GM12878 (cell line): ENCODE measurements at regions not wholly inside any gene's neighbourhood (a gene's known extent, or its start where the extent isn't known, plus 50 kb on each side); places are given as distances from the start of the nearest gene placed in this dataset.

Experiments
- ATAC-seq: fragments of 200-7000 bp; cut with Tn5 transposase; 3 replicates; pipeline ENCODE4 v1.9.1; 2020; ENCODE audit warnings: mild to moderate bottlenecking, moderate library complexity
- BruUV-seq: library from RNA; stranded (reverse); fragments of 400-500 nt; replicated peaks from 2 replicates; lab custom pipeline; 2021; lab: Mats Ljungman, UMichigan
- CTCF ChIA-PET: fragments of 300-600 bp; sonication (Branson Sonifier 250); formaldehyde crosslinking; extraction: SDS; loops from one replicate; lab custom pipeline; 2021; ENCODE audit warnings: inconsistent platforms; lab: Yijun Ruan, JAX
- POLR2A ChIA-PET: fragments of 350-600 bp; formaldehyde crosslinking; extraction: SDS; loops from one replicate; lab custom pipeline; 2021; ENCODE audit warnings: inconsistent platforms; lab: Charles Lee
- RAD21 ChIA-PET: fragments of 300-600 bp; sonication (Branson Sonifier 250); formaldehyde crosslinking; loops from one replicate; lab custom pipeline; 2023; ENCODE audit warnings: antibody characterized with exemption; ENCODE audit not compliant: unreplicated experiment; lab: Charles Lee
- SMC1A ChIA-PET: fragments of 300-600 bp; sonication (Branson Sonifier 250); formaldehyde crosslinking; loops from one replicate; lab custom pipeline; 2023; ENCODE audit not compliant: unreplicated experiment, uncharacterized antibody; lab: Charles Lee
- DNase-seq: peaks from one replicate; pipeline ENCODE4 v3.0.0-alpha.2; 2011; ENCODE audit warnings: low read depth, low spot score
- FAIRE-seq: peaks from 3 replicates; lab custom pipeline; 2011; peaks lifted over from hg19 to GRCh38; lab: Jason Lieb, UNC
- H2AFZ ChIP-seq: 2 replicates; pipeline ENCODE4 v1.6.0; 2011; ENCODE audit warnings: low read depth, low read length, control low read depth; ENCODE audit not compliant: control insufficient read depth
- H3K27ac ChIP-seq: 2 replicates; pipeline ENCODE4 v1.5.1; 2011; ENCODE audit warnings: control low read depth; ENCODE audit not compliant: control insufficient read depth, insufficient read depth
- H3K27me3 ChIP-seq, 2 experiments: replicated peaks in 1 of 2; 2 replicates each; pipeline versions ENCODE4 v1.6.0 to v1.6.1; 2011; ENCODE audit warnings: low read length in 1 of 2; ENCODE audit not compliant: control insufficient read depth in 2 of 2, insufficient read depth in 2 of 2
- H3K36me3 ChIP-seq, 2 experiments: 2 replicates each; pipeline ENCODE4 v1.5.1; 2011; ENCODE audit warnings: low read length in 1 of 2; ENCODE audit not compliant: control insufficient read depth in 2 of 2, insufficient read depth in 2 of 2
- H3K4me1 ChIP-seq: 2 replicates; pipeline ENCODE4 v1.6.1; 2011; ENCODE audit warnings: mild to moderate bottlenecking, low read length, moderate library complexity, mixed read lengths; ENCODE audit not compliant: control insufficient read depth, insufficient read depth
- H3K4me2 ChIP-seq: 2 replicates; pipeline ENCODE4 v1.6.0; 2011; ENCODE audit warnings: control low read depth; ENCODE audit not compliant: control insufficient read depth, insufficient read depth
- H3K4me3 ChIP-seq: fragments of 200-600 bp; sonication (generic); 2 replicates; pipeline ENCODE4 v1.5.1; 2016
- H3K79me2 ChIP-seq: 2 replicates; pipeline ENCODE4 v1.6.0; 2011; ENCODE audit warnings: low read length; ENCODE audit not compliant: control insufficient read depth, insufficient read depth
- H3K9ac ChIP-seq: 2 replicates; pipeline ENCODE4 v1.8.0; 2011; ENCODE audit warnings: low read length, control low read depth, mixed read lengths; ENCODE audit not compliant: control insufficient read depth, insufficient read depth
- H3K9me3 ChIP-seq: replicated peaks from 3 replicates; pipeline ENCODE4 v1.5.1; 2011; ENCODE audit warnings: mild to moderate bottlenecking, low read length; ENCODE audit not compliant: control insufficient read depth, insufficient read depth
- H4K20me1 ChIP-seq: 2 replicates; pipeline ENCODE4 v1.6.0; 2011; ENCODE audit not compliant: control insufficient read depth, insufficient read depth
- E2F4 ChIP-seq: IDR thresholded peaks from 2 replicates; pipeline ENCODE4 v1.6.1; 2012; ENCODE audit warnings: low read depth, low read length, improper control_type of control experiment
- PRDM15 ChIP-seq: fragments of 450-650 bp; formaldehyde crosslinking; IDR thresholded peaks from 2 replicates; pipeline ENCODE4 v1.4.0; 2020; ENCODE audit warnings: mild to moderate bottlenecking, moderate library complexity
- WRNIP1 ChIP-seq: IDR thresholded peaks from 2 replicates; pipeline ENCODE4 v1.6.1; 2011; ENCODE audit warnings: low read depth, low read length, improper control_type of control experiment, borderline replicate concordance
- YBX1 ChIP-seq: fragments of 450-650 bp; IDR thresholded peaks from 2 replicates; pipeline ENCODE4 v1.6.1; 2016; ENCODE audit warnings: antibody characterized with exemption
- in situ Hi-C: fragments of 300-500 bp; cut with MboI; formaldehyde crosslinking; loops from 9 replicates; pipeline ENCODE4 v1.14.3; 2018; ENCODE audit warnings: mixed read lengths
- intact Hi-C: fragments of 100-400 bp; cut with micrococcal nuclease; formaldehyde crosslinking; loops from one replicate; pipeline ENCODE4 v1.14.2; 2022; ENCODE audit not compliant: unreplicated experiment

- in situ Hi-C loops (no loop called here), intact Hi-C loops (no loop called here)
- no peak overlapping the region for H3K27ac ChIP-seq
- no peaks in the 10 kb centered on the region for H3K36me3 ChIP-seq
- H3K4me3 ChIP-seq: no peak overlapping the region
- SMC1A ChIA-PET: no interaction called here
- POLR2A ChIA-PET: no interaction called here
- no peaks in the 10 kb centered on the region for H3K9me3 ChIP-seq
- no peak overlapping the region for H3K9ac ChIP-seq
- DNase-seq (no peak), ATAC-seq (no peak), FAIRE-seq (no peak)
- CTCF ChIA-PET: interaction anchor here (0.7 kb wide), 1 partner anchor 666 kb away, joined by 3 read pairs; no protein-coding TSS in a partner anchor
- TF ChIP-seq E2F4 (no peak), PRDM15 (CRISPR knock-in tag) (no peak), YBX1 (no peak), WRNIP1 (no peak)
- H3K79me2 ChIP-seq: no peaks in the 10 kb centered on the region
- no peaks in the 10 kb centered on the region for H3K4me1 ChIP-seq
- no TSS peak for BruUV-seq
- no peak overlapping the region for H3K4me2 ChIP-seq
- no peaks in the 10 kb centered on the region for H4K20me1 ChIP-seq
- H3K27me3 ChIP-seq: no peaks in the 10 kb centered on the region
- no peak overlapping the region for H2AFZ ChIP-seq
- RAD21 ChIA-PET: no interaction called here
Measured at GRCh38 chr13:88565566-88565965, 894.4 kb downstream of the SLITRK5 start.
